ENCODE measurements at regions not wholly inside any gene's neighbourhood (a gene's known extent, or its start where the extent isn't known, plus 50 kb on each side); places are given as distances from the start of the nearest gene placed in this dataset.

- no peak overlapping the region for H3K27ac ChIP-seq (ENCODE audit: low read depth, low read length)
- no peaks in the 10 kb centered on the region for H3K27me3 ChIP-seq (ENCODE audit: control insufficient read depth, insufficient read depth, low read length)
- H3K4me3 ChIP-seq (ENCODE audit: low read depth, low read length): no peak overlapping the region
- no peak overlapping the region for H3K9ac ChIP-seq (ENCODE audit: low read depth, low read length)
- no peaks in the 10 kb centered on the region for H3K4me1 ChIP-seq (ENCODE audit: control insufficient read depth, insufficient read depth, low read length)
- no peaks in the 10 kb centered on the region for H3K36me3 ChIP-seq (ENCODE audit: control insufficient read depth, insufficient read depth, low read length)
- no peaks in the 10 kb centered on the region; the same call in 1 of the 2 replicates for H3K9me3 ChIP-seq (ENCODE audit: control insufficient read depth, insufficient read depth, low read length)
Measured at GRCh38 chr4:92215476-92215875, 88.3 kb upstream of the GRID2 start.

GRCh38 chr4:92231511-92231910 is 72.3 kb upstream of the GRID2 start:
- Histone ChIP-seq H3K9ac (ENCODE audit: low read depth, low read length) (no peak overlapping the region), H3K4me1 (ENCODE audit: control insufficient read depth, insufficient read depth, low read length) (peaks cover 6% of the 10 kb centered on the region), H3K9me3 (ENCODE audit: control insufficient read depth, insufficient read depth, low read length) (no peaks in the 10 kb centered on the region), H3K27ac (ENCODE audit: low read depth, low read length) (no peak overlapping the region), H3K36me3 (ENCODE audit: control insufficient read depth, insufficient read depth, low read length) (no peaks in the 10 kb centered on the region), H3K27me3 (ENCODE audit: control insufficient read depth, insufficient read depth, low read length) (peaks cover 4% of the 10 kb centered on the region; the same call in 1 of the 2 replicates), H3K4me3 (ENCODE audit: low read depth, low read length) (no peak overlapping the region)

- no peaks in the 10 kb centered on the region for H3K9me3 ChIP-seq (ENCODE audit: control insufficient read depth, insufficient read depth, low read length)
- no peak overlapping the region for H3K4me3 ChIP-seq (ENCODE audit: low read depth, low read length)
- no peaks in the 10 kb centered on the region for H3K36me3 ChIP-seq (ENCODE audit: control insufficient read depth, insufficient read depth, low read length)
- no peak overlapping the region for H3K9ac ChIP-seq (ENCODE audit: low read depth, low read length)
- peaks cover 6% of the 10 kb centered on the region for H3K4me1 ChIP-seq (ENCODE audit: control insufficient read depth, insufficient read depth, low read length)
- peaks cover 6% of the 10 kb centered on the region; the same call in 1 of the 2 replicates for H3K27me3 ChIP-seq (ENCODE audit: control insufficient read depth, insufficient read depth, low read length)
- H3K27ac ChIP-seq (ENCODE audit: low read depth, low read length): no peak overlapping the region
Measured at GRCh38 chr4:92232566-92232965, 71.2 kb upstream of the GRID2 start.

DNA sequence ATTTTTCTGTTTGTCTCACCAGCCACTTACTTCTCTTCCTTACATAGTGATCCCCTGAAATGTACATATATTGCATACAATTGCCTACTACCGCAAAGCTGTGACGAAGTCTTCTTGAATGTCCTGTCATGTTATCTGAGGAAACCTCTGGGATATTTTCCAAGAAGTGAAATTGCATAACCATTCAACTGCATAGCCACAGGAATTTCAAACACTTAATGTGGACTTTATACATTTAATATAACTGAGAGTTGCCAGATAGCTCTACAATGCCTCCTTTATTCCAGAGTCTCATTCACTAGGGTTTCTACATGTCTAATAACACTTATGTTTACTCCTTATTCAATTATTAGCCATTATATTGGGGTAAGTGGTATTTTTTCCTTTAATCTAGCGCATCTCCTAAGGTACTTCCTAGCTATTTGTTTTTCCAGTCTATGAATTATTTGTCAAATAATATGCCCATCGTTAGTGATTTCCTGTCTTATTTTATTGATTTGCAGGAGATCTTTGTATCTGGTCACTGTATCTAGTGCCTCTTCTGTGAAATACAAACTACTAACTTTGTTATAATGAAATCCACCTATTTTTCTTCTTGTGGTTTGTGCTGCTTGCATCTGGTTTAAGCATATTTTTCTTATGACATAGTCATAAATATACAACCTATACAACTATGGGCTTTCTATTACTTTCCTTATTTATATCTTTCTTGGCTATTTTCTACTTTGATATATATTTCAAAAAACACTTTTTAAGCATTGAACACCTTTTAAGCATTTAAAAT is 69.2 kb upstream of the GRID2 start:
- Histone ChIP-seq H3K27me3 (ENCODE audit: control insufficient read depth, insufficient read depth, low read length) (peaks cover 23% of the 10 kb centered on the region), H3K9me3 (ENCODE audit: control insufficient read depth, insufficient read depth, low read length) (peaks cover 2% of the 10 kb centered on the region), H3K36me3 (ENCODE audit: control insufficient read depth, insufficient read depth, low read length) (no peaks in the 10 kb centered on the region), H3K4me1 (ENCODE audit: control insufficient read depth, insufficient read depth, low read length) (peaks cover 6% of the 10 kb centered on the region), H3K9ac (ENCODE audit: low read depth, low read length) (no peak overlapping the region), H3K4me3 (ENCODE audit: low read depth, low read length) (no peak overlapping the region), H3K27ac (ENCODE audit: low read depth, low read length) (no peak overlapping the region)

GRCh38 chr4:92235731-92236130 is 68.0 kb upstream of the GRID2 start:
- Histone ChIP-seq H3K9me3 (ENCODE audit: control insufficient read depth, insufficient read depth, low read length) (peaks cover 4% of the 10 kb centered on the region), H3K9ac (ENCODE audit: low read depth, low read length) (no peak overlapping the region), H3K27ac (ENCODE audit: low read depth, low read length) (no peak overlapping the region), H3K4me3 (ENCODE audit: low read depth, low read length) (no peak overlapping the region), H3K4me1 (ENCODE audit: control insufficient read depth, insufficient read depth, low read length) (peaks cover 6% of the 10 kb centered on the region), H3K36me3 (ENCODE audit: control insufficient read depth, insufficient read depth, low read length) (no peaks in the 10 kb centered on the region), H3K27me3 (ENCODE audit: control insufficient read depth, insufficient read depth, low read length) (peaks cover 23% of the 10 kb centered on the region)

- Histone ChIP-seq H3K9ac (ENCODE audit: low read depth, low read length) (no peak overlapping the region), H3K27me3 (ENCODE audit: control insufficient read depth, insufficient read depth, low read length) (peaks cover 23% of the 10 kb centered on the region), H3K27ac (ENCODE audit: low read depth, low read length) (no peak overlapping the region), H3K4me1 (ENCODE audit: control insufficient read depth, insufficient read depth, low read length) (peaks cover 6% of the 10 kb centered on the region), H3K9me3 (ENCODE audit: control insufficient read depth, insufficient read depth, low read length) (peaks cover 4% of the 10 kb centered on the region), H3K36me3 (ENCODE audit: control insufficient read depth, insufficient read depth, low read length) (no peaks in the 10 kb centered on the region), H3K4me3 (ENCODE audit: low read depth, low read length) (no peak overlapping the region)
Measured at GRCh38 chr4:92236877-92237276, 66.9 kb upstream of the GRID2 start.

GRCh38 chr4:92237559-92237958 is 66.2 kb upstream of the GRID2 start:
- Histone ChIP-seq H3K27ac (ENCODE audit: low read depth, low read length) (no peak overlapping the region), H3K4me1 (ENCODE audit: control insufficient read depth, insufficient read depth, low read length) (peaks cover 6% of the 10 kb centered on the region), H3K27me3 (ENCODE audit: control insufficient read depth, insufficient read depth, low read length) (peaks cover 29% of the 10 kb centered on the region), H3K9me3 (ENCODE audit: control insufficient read depth, insufficient read depth, low read length) (peaks cover 4% of the 10 kb centered on the region), H3K9ac (ENCODE audit: low read depth, low read length) (no peak overlapping the region), H3K36me3 (ENCODE audit: control insufficient read depth, insufficient read depth, low read length) (no peaks in the 10 kb centered on the region), H3K4me3 (ENCODE audit: low read depth, low read length) (no peak overlapping the region)

DNA sequence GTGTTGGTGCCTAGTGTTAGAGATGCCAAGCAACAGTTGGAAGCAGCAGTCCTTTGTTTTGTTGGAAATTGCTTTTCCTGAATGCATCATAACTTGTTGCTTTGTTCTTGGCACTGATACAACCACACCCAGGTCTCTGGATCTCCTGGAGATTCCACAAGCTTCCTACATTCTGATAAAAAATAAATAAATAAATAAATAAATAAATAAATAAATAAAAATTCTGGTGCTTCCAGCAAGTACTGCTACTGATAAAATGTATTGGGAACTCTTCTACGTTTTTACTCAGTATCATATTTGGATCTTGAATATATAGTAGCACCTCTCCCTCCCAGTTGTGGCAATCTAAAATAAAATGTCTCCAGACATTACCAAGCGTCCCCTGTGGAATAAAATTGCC is 62.7 kb upstream of the GRID2 start:
- Histone ChIP-seq H3K27ac (ENCODE audit: low read depth, low read length) (no peak overlapping the region), H3K27me3 (ENCODE audit: control insufficient read depth, insufficient read depth, low read length) (peaks cover 35% of the 10 kb centered on the region), H3K9me3 (ENCODE audit: control insufficient read depth, insufficient read depth, low read length) (peaks cover 4% of the 10 kb centered on the region), H3K4me3 (ENCODE audit: low read depth, low read length) (no peak overlapping the region), H3K4me1 (ENCODE audit: control insufficient read depth, insufficient read depth, low read length) (no peaks in the 10 kb centered on the region; the same call in 1 of the 2 replicates), H3K9ac (ENCODE audit: low read depth, low read length) (no peak overlapping the region), H3K36me3 (ENCODE audit: control insufficient read depth, insufficient read depth, low read length) (no peaks in the 10 kb centered on the region)

DNA sequence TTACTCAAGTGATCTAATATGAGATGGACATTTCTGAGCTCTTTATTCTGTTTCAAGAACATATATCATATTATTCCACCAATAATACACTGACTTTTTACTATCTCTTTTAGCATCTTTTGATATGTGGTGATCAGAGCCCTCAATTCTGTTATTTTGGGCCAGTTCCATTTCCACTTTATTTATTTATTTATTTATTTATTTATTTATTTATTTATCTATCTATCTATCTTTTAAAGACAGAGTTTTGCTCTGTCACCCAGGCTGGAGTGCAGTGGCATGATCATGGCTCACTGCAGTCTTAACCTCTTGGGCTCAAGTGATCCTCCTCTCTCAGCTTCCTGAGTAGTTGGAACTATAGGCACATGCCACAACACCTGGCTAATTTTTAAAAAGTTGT is 57.4 kb upstream of the GRID2 start:
- H3K9ac ChIP-seq (ENCODE audit: low read depth, low read length): no peak overlapping the region
- no peak overlapping the region for H3K27ac ChIP-seq (ENCODE audit: low read depth, low read length)
- H3K27me3 ChIP-seq (ENCODE audit: control insufficient read depth, insufficient read depth, low read length): peaks cover 21% of the 10 kb centered on the region
- H3K36me3 ChIP-seq (ENCODE audit: control insufficient read depth, insufficient read depth, low read length): no peaks in the 10 kb centered on the region
- H3K9me3 ChIP-seq (ENCODE audit: control insufficient read depth, insufficient read depth, low read length): peaks cover 16% of the 10 kb centered on the region
- H3K4me3 ChIP-seq (ENCODE audit: low read depth, low read length): no peak overlapping the region
- no peaks in the 10 kb centered on the region; the same call in 1 of the 2 replicates for H3K4me1 ChIP-seq (ENCODE audit: control insufficient read depth, insufficient read depth, low read length)

DNA sequence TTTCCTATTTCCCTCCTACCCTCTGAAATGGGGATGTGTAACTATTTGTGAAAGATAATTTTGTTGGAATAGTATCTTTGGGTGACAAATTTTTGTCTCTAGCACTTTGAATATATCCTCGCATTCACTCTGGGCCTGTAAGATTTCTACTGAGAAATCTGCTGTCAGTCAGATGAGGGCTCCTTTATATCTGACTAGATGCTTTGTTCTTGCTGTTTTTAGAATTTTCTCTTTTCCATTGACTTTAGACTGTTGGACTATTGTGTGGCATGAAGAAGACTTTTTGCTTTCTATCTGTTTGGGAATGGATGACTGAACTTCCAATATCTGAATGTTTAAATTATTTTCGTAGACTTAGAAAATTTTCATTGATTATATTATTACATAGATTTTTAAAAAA is 54.2 kb upstream of the GRID2 start:
- H3K36me3 ChIP-seq (ENCODE audit: control insufficient read depth, insufficient read depth, low read length): no peaks in the 10 kb centered on the region
- peaks cover 46% of the 10 kb centered on the region for H3K9me3 ChIP-seq (ENCODE audit: control insufficient read depth, insufficient read depth, low read length)
- H3K27me3 ChIP-seq (ENCODE audit: control insufficient read depth, insufficient read depth, low read length): peaks cover 6% of the 10 kb centered on the region
- no peak overlapping the region for H3K4me3 ChIP-seq (ENCODE audit: low read depth, low read length)
- H3K27ac ChIP-seq (ENCODE audit: low read depth, low read length): no peak overlapping the region
- H3K4me1 ChIP-seq (ENCODE audit: control insufficient read depth, insufficient read depth, low read length): no peaks in the 10 kb centered on the region
- H3K9ac ChIP-seq (ENCODE audit: low read depth, low read length): no peak overlapping the region

DNA sequence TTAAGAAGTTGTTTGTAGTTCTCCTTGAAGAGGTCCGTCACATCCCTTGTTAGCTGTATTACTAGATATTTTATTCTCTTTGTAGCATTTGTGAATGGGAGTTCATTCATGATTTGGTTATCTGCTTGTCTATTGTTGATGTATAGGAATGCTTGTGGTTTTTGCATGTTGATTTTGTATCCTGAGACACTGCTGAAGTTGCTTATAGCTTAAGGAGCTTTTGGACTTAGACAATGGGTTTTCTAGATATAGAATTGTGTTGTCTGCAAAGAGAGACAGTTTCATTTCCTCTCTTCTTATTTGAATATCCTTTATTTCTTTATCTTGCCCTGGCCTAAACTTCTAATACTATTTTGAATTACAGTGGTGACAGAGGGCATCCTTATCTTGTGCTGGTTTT is 52.1 kb upstream of the GRID2 start:
- Histone ChIP-seq H3K4me1 (ENCODE audit: control insufficient read depth, insufficient read depth, low read length) (no peaks in the 10 kb centered on the region), H3K4me3 (ENCODE audit: low read depth, low read length) (no peak overlapping the region), H3K9ac (ENCODE audit: low read depth, low read length) (no peak overlapping the region), H3K27me3 (ENCODE audit: control insufficient read depth, insufficient read depth, low read length) (peaks cover 6% of the 10 kb centered on the region; the same call in 1 of the 2 replicates), H3K27ac (ENCODE audit: low read depth, low read length) (no peak overlapping the region), H3K36me3 (ENCODE audit: control insufficient read depth, insufficient read depth, low read length) (no peaks in the 10 kb centered on the region), H3K9me3 (ENCODE audit: control insufficient read depth, insufficient read depth, low read length) (peaks cover 57% of the 10 kb centered on the region)

Data from HUES48 (cell line).